ENCODE measurements at regions not wholly inside any gene's neighbourhood (a gene's known extent, or its start where the extent isn't known, plus 50 kb on each side); places are given as distances from the start of the nearest gene placed in this dataset.

DNA sequence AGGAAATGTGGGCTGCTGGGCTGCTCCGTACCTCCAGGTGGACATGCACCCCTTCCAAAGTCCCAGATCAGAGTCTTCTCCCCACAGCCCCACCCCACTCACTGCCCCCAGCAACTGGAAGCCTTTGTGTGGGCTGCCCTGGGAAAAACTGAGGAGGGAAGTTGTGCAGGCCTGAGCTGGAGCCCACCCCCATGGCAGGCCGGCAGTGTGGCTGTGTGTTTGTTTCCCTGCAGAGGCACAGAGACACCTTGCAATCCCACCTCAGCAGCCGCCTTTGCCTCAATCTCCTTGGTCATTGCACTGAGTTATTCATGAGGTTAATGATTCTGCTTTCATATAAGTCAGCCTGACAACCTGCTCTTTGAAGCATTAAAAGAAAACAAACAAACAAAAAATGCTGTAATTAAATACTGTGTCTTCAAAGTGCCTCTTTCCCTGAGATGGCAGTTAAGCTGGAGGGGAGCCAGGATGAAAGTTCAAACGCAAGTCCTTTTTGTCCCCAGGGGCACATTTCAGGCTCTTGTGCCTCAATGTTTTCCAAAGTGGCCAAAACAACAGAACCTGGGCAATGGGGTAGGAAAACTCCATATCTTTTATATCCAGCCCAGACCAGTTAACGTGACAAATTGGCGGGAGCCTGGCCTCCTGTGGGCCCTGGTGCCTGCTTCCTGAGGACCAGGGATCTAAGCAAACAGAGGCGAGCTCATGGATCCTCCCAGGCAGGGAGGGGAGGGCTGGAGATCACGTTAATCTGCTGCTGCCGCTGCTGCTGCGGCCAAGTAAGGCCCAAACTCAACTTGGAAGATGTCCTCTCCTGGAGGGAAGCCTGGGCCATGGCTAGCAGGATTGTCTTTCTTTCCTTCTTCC lies 51.9 kb upstream of the TSPAN11 start:
- DNase-seq = peak; percentile 79

DNA sequence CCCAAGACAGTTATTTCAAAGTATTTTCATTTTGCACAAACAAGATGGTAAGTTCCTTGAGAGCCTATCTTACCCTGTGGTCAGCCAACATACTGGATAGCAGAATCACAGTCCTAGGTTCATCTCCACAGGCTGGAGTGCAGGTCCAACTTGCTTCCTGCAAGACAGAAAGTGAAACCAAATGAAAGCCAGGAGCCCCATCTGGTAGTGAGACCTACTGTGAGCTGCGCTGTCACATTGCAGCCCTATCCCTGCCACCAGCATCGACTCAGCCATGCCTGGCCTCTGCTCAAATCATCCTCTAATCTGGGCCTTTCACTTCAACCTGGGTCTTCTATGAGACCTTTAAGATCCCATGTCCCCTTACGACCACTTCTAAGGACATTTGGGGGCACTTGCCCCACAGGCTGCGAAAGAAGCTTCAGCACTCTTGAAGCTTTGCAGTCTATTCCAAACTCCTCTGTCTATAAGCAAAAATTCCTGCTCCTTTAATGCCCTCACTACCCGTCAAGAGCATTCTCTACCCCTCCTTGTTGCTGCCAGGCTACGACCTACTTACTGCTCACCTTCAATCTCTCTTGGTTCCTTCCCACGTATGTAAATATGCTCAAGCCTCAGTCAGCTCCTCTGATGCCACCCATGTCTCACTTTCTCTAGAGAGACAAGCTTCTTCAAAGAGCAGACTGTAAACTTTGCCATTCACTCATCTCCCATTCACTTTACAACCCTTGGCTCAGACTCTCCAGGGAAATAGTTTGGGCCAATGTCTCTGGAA lies 55.9 kb upstream of the TSPAN11 start:
- DNase-seq = no peak

- DNase-seq = no peak
Measured at GRCh38 chr12:30867415-30867814, 59.1 kb upstream of the TSPAN11 start.

DNA sequence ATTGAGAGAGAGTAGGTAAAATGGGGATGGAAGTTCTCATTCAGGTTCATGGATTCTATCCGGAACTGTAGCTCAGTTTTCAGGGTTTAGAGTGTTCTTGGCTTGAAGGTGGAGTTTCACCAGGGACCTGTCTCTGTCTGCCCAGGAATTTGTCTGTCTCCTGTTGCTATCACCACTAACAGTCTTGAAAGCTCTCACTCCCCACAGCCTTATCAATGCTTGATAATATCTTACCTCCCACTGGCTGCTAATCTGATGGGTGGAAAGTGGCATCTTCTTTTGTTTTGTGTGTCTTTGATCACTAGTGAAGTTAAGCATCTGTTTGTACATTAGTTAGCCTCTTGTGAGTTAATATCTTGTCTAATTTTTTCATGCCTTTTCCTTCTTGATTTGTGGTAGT lies 60.3 kb upstream of the TSPAN11 start:
- DNase-seq = no peak

GRCh38 chr12:30863839-30864238 lies 62.7 kb upstream of the TSPAN11 start:
- no peak for DNase-seq

DNA sequence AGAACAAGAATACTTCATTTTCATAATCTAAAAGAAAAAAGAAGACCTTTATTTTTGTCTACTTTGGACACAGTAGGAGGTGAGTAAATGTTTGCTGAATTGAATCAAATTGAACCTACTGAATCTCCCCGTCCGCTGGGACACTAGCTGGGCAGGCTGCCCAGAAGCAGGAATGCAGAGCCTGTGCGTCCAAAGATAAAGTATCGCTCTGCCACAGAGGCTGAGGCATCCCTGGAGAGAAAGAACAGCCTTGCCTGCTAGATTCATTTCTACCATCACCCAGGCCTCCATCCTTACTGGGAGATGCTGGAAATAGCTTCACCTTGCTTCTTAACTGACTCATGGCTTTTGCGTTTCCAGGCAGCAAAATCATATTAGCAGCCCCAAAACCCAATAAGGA lies 64.1 kb upstream of the TSPAN11 start:
- no peak for DNase-seq

DNA sequence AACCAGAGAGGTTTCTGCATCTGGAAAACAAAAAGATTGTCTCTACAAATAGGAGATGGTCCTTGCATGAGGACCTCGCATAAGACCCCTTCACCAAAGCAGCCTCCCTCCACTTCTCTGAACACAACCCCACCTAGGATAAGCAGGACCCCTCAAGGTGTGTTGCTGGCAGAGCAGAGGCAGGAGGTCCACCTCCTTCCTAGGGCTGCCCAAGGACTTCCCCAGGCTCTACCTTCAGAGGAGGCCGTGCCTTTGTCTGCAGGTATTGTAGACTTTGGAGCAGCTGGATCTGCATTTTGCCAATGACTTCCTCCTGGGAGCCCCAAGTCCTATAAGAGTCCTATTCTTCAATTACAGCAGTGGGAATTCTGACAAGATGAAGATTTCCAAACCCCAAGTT lies 67.3 kb upstream of the TSPAN11 start:
- no peak for DNase-seq

- no peak for DNase-seq
Measured at GRCh38 chr12:30858471-30858870, 68.1 kb upstream of the TSPAN11 start.

GRCh38 chr12:30853561-30854133 lies 72.9 kb upstream of the TSPAN11 start:
- no peak for DNase-seq

DNA sequence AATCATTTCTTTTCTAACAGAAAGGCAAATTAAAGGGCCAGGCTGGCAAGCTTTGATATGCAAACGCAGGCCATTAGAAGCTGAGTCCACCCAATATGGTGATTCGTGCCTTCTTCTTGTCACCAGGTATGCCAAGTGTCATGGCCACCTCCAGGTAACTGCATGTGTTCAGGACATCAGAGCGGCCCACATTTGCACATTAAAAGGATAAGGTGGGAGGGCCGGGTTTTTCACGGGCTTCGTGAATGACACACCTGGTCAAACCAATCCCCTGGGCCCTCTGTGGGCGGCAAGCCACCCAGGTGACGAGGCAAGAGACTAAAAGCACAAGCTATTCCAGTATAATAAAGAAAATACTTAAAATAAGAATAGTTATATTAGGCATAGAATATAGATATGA lies 75.9 kb upstream of the TSPAN11 start:
- DNase-seq = no peak

GRCh38 chr12:30847259-30847658 lies 79.3 kb upstream of the TSPAN11 start:
- DNase-seq = peak; percentile 55

GRCh38 chr12:30846776-30847175 lies 79.8 kb upstream of the TSPAN11 start:
- DNase-seq = no peak

GRCh38 chr12:30845676-30846075 lies 80.9 kb upstream of the TSPAN11 start:
- DNase-seq = no peak

DNA sequence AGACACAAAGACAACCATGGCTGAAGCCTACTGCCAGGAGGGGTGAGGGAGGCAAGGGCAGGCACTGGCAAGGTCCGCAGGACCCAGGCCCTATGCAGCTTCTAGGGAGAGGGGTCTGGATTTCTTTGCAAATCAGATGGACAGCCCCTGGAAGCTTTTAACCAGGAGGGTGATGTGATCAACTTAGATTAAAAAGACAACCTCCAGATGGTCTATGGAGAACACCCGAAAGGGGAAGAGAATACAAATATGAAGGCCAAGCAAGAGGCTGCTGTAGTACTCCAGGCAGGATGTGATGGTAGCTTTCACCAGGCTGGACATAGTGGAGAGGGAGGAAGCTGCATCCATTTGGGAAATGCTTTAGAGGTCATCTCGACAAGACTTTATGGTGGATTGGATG lies 83.3 kb upstream of the TSPAN11 start:
- no peak for DNase-seq

DNA sequence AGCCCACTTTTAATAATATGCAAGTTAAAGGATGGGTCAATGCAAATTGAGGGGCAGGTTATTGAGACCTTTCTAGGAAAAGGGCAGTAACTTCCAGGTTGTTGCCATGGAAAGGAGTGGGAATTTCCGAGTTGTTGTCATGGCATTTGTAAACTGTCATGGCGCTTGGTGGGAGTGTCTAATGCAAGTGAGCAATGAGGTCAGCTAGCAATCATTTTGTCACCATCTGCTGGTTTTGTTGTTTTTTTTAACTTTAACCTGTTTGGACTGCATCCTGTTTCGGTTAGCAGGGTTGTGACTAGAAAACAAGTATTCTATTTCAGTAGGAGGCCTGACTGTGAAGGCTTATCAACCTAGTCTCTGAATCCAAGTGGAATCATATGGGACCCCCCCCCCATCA lies 85.8 kb upstream of the TSPAN11 start:
- no peak for DNase-seq

DNA sequence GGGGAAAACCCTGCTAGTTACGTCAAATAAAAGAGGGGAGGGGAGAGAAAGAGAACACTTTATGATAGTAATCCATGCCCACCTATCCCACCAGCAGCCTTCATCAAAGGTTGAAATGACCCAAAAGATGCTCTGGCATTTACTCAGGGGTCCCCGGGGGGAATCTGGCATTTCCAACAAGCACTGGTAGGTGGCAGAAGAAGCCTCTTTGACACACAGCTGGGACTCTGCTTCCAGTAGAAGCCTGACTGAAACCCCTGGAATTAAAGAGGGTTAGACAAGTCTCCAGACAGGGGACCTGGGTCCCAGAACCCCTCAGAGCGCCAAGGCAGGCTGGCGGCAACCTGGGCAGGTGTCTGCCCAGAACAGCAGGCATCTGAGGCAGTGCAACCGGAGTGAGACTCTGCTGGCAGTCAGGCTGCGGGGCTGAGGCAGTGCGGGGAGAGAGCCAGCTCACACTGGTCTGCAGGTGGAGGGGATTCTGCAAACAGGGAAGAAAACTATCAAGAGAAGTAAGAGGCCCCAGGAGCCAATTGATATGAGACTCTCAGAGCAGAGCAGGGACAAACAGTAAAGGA lies 85.0 kb upstream of the CAPRIN2 start:
- no peak for DNase-seq

GRCh38 chr12:30837595-30837994 lies 82.8 kb upstream of the CAPRIN2 start:
- no peak for DNase-seq

GRCh38 chr12:30836656-30837445 lies 82.1 kb upstream of the CAPRIN2 start:
- DNase-seq = no peak

- no peak for DNase-seq
Measured at GRCh38 chr12:30835216-30835615, 80.5 kb upstream of the CAPRIN2 start.

GRCh38 chr12:30830751-30831150 lies 76.0 kb upstream of the CAPRIN2 start:
- no peak for DNase-seq

GRCh38 chr12:30829876-30830275 lies 75.1 kb upstream of the CAPRIN2 start:
- no peak for DNase-seq

DNA sequence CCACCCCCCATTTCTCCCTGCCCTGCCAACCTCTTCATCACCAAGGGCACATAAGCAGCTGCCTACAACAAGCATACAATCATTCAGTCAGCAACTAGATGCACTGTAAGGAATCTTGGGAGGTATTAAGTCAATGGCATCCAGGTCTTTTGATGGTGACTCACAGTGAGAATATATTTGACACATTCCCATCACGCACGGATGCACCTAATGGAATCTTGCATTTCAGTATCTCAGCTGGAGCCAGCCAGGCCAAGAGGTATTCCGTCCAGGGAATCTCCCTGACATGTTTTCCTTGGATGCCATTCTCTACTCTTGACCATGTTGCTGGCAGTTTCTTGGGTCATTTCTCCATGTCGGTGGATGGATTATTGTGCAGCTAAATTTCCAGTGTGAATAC lies 73.9 kb upstream of the CAPRIN2 start:
- DNase-seq = no peak

Data from NCI-H510A treated with DMSO at 0.1 percent for 48 hours (cell line).